OCI-LY7 (cell line): ENCODE measurements at regions not wholly inside any gene's neighbourhood (a gene's known extent, or its start where the extent isn't known, plus 50 kb on each side); places are given as distances from the start of the nearest gene placed in this dataset.

Source experiments
- EZH2phosphoT487 ChIP-seq: fragments of 200-600 bp; sonication (generic); IDR thresholded peaks from 2 replicates; pipeline ENCODE4 v1.6.1; 2018; ENCODE audit warnings: low read depth, borderline replicate concordance, mild to moderate bottlenecking, mixed run types, antibody characterized with exemption, low read length, moderate library complexity, mixed read lengths
- TF ChIP-seq, protein P1 (sequence below): fragments of 200-600 bp; sonication (generic); conservative IDR thresholded peaks from 2 replicates; pipeline ENCODE4 v1.5.1; 2014; ENCODE audit warnings: mild to moderate bottlenecking, antibody characterized with exemption, low read length, moderate library complexity, mixed read lengths

DNA sequence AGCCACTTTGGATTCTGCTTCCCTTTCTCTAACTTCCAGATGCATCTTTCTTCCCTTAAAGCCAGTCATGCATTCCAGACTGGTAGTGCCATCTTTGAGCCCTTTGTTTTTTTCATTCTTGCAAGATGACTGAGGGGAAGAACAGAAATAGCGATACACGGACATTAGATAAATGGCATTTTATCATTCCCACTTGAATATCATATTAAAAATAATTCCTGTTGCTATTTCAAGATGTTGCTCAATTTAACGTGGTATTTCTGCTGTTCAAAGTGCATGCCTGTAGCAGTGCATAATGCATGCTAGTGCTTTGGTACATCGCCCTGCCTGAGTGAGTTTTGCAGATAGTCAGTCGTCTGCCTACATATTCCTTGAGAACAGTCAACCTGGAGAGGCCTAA is 140.6 kb upstream of the FRY start:
- TF ChIP-seq, protein P1, sequence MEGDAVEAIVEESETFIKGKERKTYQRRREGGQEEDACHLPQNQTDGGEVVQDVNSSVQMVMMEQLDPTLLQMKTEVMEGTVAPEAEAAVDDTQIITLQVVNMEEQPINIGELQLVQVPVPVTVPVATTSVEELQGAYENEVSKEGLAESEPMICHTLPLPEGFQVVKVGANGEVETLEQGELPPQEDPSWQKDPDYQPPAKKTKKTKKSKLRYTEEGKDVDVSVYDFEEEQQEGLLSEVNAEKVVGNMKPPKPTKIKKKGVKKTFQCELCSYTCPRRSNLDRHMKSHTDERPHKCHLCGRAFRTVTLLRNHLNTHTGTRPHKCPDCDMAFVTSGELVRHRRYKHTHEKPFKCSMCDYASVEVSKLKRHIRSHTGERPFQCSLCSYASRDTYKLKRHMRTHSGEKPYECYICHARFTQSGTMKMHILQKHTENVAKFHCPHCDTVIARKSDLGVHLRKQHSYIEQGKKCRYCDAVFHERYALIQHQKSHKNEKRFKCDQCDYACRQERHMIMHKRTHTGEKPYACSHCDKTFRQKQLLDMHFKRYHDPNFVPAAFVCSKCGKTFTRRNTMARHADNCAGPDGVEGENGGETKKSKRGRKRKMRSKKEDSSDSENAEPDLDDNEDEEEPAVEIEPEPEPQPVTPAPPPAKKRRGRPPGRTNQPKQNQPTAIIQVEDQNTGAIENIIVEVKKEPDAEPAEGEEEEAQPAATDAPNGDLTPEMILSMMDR: no peak
- no peak for TF ChIP-seq EZH2phosphoT487
